ENCODE measurements at regions not wholly inside any gene's neighbourhood (a gene's known extent, or its start where the extent isn't known, plus 50 kb on each side); places are given as distances from the start of the nearest gene placed in this dataset.

GRCh38 chr4:97457253-97457652 is 686.0 kb downstream of the STPG2 start:
- H2AFZ ChIP-seq: no peak overlapping the region
- TF ChIP-seq EZH2phosphoT487 (IDR thresholded peaks at IDR 0.05; ENCODE audit: low read depth, severe bottlenecking, unreplicated experiment) (no peak), CTCF (IDR thresholded peaks at IDR 0.05; ENCODE audit: poor library complexity) (no peak), EZH2 (IDR thresholded peaks at IDR 0.05; ENCODE audit: borderline replicate concordance) (no peak)
- DNase-seq (ENCODE audit: low spot score): no peak
- no peaks in the 10 kb centered on the region for H4K20me1 ChIP-seq (ENCODE audit: insufficient read depth, poor library complexity, severe bottlenecking)
- no peaks in the 10 kb centered on the region for H3K36me3 ChIP-seq (replicated peaks; ENCODE audit: insufficient read depth, low read depth)
- no peaks in the 10 kb centered on the region for H3K9me2 ChIP-seq (replicated peaks; ENCODE audit: insufficient read depth)
- no peak overlapping the region for H3K4me3 ChIP-seq
- no peaks in the 10 kb centered on the region for H3K4me1 ChIP-seq (ENCODE audit: insufficient read depth)
- H3K4me2 ChIP-seq: no peak overlapping the region
- 40% methylated on average over 1 of the region's 1 CpG for WGBS (ENCODE audit: low lambda C conversion rate, missing lambda C conversion rate)
- no peaks in the 10 kb centered on the region for H3K27me3 ChIP-seq
- H3K27ac ChIP-seq: no peak overlapping the region
- H3K79me2 ChIP-seq: no peaks in the 10 kb centered on the region
- H3K9me3 ChIP-seq (ENCODE audit: low read depth): no peaks in the 10 kb centered on the region

- TF ChIP-seq CTCF (IDR thresholded peaks at IDR 0.05; ENCODE audit: poor library complexity) (no peak), EZH2phosphoT487 (IDR thresholded peaks at IDR 0.05; ENCODE audit: low read depth, severe bottlenecking, unreplicated experiment) (no peak), EZH2 (IDR thresholded peaks at IDR 0.05; ENCODE audit: borderline replicate concordance) (no peak)
- Histone ChIP-seq H3K27me3 (no peaks in the 10 kb centered on the region), H3K9me3 (ENCODE audit: low read depth) (no peaks in the 10 kb centered on the region), H3K9me2 (replicated peaks; ENCODE audit: insufficient read depth) (no peaks in the 10 kb centered on the region), H3K4me2 (no peak overlapping the region), H3K4me1 (ENCODE audit: insufficient read depth) (no peaks in the 10 kb centered on the region), H3K4me3 (no peak overlapping the region), H3K36me3 (replicated peaks; ENCODE audit: insufficient read depth, low read depth) (no peaks in the 10 kb centered on the region), H3K27ac (no peak overlapping the region), H3K79me2 (no peaks in the 10 kb centered on the region), H2AFZ (no peak overlapping the region), H4K20me1 (ENCODE audit: insufficient read depth, poor library complexity, severe bottlenecking) (no peaks in the 10 kb centered on the region)
- no peak for DNase-seq (ENCODE audit: low spot score)
- WGBS (ENCODE audit: low lambda C conversion rate, missing lambda C conversion rate): 92% methylated on average over 5 of the region's 5 CpGs
These were observed 675.0 kb downstream of the STPG2 start for GRCh38 chr4:97468272-97468671.

GRCh38 chr4:97475621-97476020 is 667.7 kb downstream of the STPG2 start:
- Histone ChIP-seq H3K9me3 (ENCODE audit: low read depth) (no peaks in the 10 kb centered on the region), H2AFZ (no peak overlapping the region), H3K4me1 (ENCODE audit: insufficient read depth) (no peaks in the 10 kb centered on the region), H3K36me3 (replicated peaks; ENCODE audit: insufficient read depth, low read depth) (no peaks in the 10 kb centered on the region), H3K4me2 (no peak overlapping the region), H3K79me2 (no peaks in the 10 kb centered on the region), H3K9me2 (replicated peaks; ENCODE audit: insufficient read depth) (no peaks in the 10 kb centered on the region), H3K27ac (no peak overlapping the region), H3K27me3 (no peaks in the 10 kb centered on the region), H3K4me3 (no peak overlapping the region), H4K20me1 (ENCODE audit: insufficient read depth, poor library complexity, severe bottlenecking) (no peaks in the 10 kb centered on the region)
- TF ChIP-seq EZH2phosphoT487 (IDR thresholded peaks at IDR 0.05; ENCODE audit: low read depth, severe bottlenecking, unreplicated experiment) (no peak), EZH2 (IDR thresholded peaks at IDR 0.05; ENCODE audit: borderline replicate concordance) (no peak), CTCF (IDR thresholded peaks at IDR 0.05; ENCODE audit: poor library complexity) (no peak)
- DNase-seq (ENCODE audit: low spot score): no peak
- 72% methylated on average over 3 of the region's 3 CpGs for WGBS (ENCODE audit: low lambda C conversion rate, missing lambda C conversion rate)

- H3K9me3 ChIP-seq (ENCODE audit: low read depth): no peaks in the 10 kb centered on the region
- H2AFZ ChIP-seq: no peak overlapping the region
- H3K4me2 ChIP-seq: no peak overlapping the region
- no peaks in the 10 kb centered on the region for H3K4me1 ChIP-seq (ENCODE audit: insufficient read depth)
- H3K79me2 ChIP-seq: no peaks in the 10 kb centered on the region
- TF ChIP-seq EZH2 (IDR thresholded peaks at IDR 0.05; ENCODE audit: borderline replicate concordance): no peak
- no peak for TF ChIP-seq CTCF (IDR thresholded peaks at IDR 0.05; ENCODE audit: poor library complexity)
- no peak for TF ChIP-seq EZH2phosphoT487 (IDR thresholded peaks at IDR 0.05; ENCODE audit: low read depth, severe bottlenecking, unreplicated experiment)
- no peaks in the 10 kb centered on the region for H4K20me1 ChIP-seq (ENCODE audit: insufficient read depth, poor library complexity, severe bottlenecking)
- no peaks in the 10 kb centered on the region for H3K27me3 ChIP-seq
- no peak overlapping the region for H3K4me3 ChIP-seq
- 90% methylated on average over 3 of the region's 3 CpGs for WGBS (ENCODE audit: low lambda C conversion rate, missing lambda C conversion rate)
- DNase-seq (ENCODE audit: low spot score): no peak
- no peaks in the 10 kb centered on the region for H3K36me3 ChIP-seq (replicated peaks; ENCODE audit: insufficient read depth, low read depth)
- no peaks in the 10 kb centered on the region for H3K9me2 ChIP-seq (replicated peaks; ENCODE audit: insufficient read depth)
- no peak overlapping the region for H3K27ac ChIP-seq
These were observed 665.3 kb downstream of the STPG2 start for GRCh38 chr4:97477974-97478373.
